ENCODE measurements at regions not wholly inside any gene's neighbourhood (a gene's known extent, or its start where the extent isn't known, plus 50 kb on each side); places are given as distances from the start of the nearest gene placed in this dataset.

- TF ChIP-seq CTCF (IDR thresholded peaks at IDR 0.05 in 2 of 3, conservative IDR thresholded peaks at IDR 0.05 in 1 of 3; ENCODE audit: control insufficient read depth in 2 of 3, extremely low read depth in 1 of 3, insufficient read depth in 1 of 3, low read depth in 3 of 3, low read length in 3 of 3) (no peak), HCFC1 (IDR thresholded peaks at IDR 0.05; ENCODE audit: low read length) (no peak), ZSCAN29 (IDR thresholded peaks at IDR 0.05) (no peak), MAX (IDR thresholded peaks at IDR 0.05; ENCODE audit: low read depth, low read length) (no peak)
These were observed 1230.2 kb downstream of the JRKL start for GRCh38 chr11:97620007-97620406.

Data from GM12878 (cell line).